Activated CD8-positive, alpha-beta T cell treated with anti-CD3 and anti-CD28 coated beads for 36 hours (primary cell): ENCODE measurements at regions not wholly inside any gene's neighbourhood (a gene's known extent, or its start where the extent isn't known, plus 50 kb on each side); places are given as distances from the start of the nearest gene placed in this dataset.

Experiments
- ATAC-seq: fragments of 200-7000 bp; cut with Tn5 transposase; one replicate; pipeline ENCODE4 v1.10.0; 2021; ENCODE audit warnings: mild to moderate bottlenecking, moderate library complexity
- CTCF ChIA-PET: fragments of 350-600 bp; sonication (Branson Sonifier 250); formaldehyde crosslinking; loops from one replicate; lab custom pipeline; 2021; ENCODE audit warnings: antibody characterized with exemption; lab: Charles Lee
- POLR2A ChIA-PET: fragments of 350-600 bp; sonication (Branson Sonifier 250); formaldehyde crosslinking; loops from one replicate; lab custom pipeline; 2021; ENCODE audit warnings: antibody characterized with exemption; lab: Charles Lee
- DNase-seq: peaks from one replicate; pipeline ENCODE4 v3.0.0-alpha.2; 2020
- H3K27ac Mint-ChIP-seq: one replicate; pipeline ENCODE4 v1.8.0; 2021; ENCODE audit warnings: mild to moderate bottlenecking, mixed read lengths
- H3K27me3 Mint-ChIP-seq: one replicate; pipeline ENCODE4 v1.8.0; 2021; ENCODE audit warnings: mixed read lengths
- H3K36me3 Mint-ChIP-seq: one replicate; pipeline ENCODE4 v1.8.0; 2021; ENCODE audit warnings: low read depth, mixed read lengths
- H3K4me1 Mint-ChIP-seq: one replicate; pipeline ENCODE4 v1.8.0; 2021; ENCODE audit warnings: low read depth, mixed read lengths
- H3K4me3 Mint-ChIP-seq: one replicate; pipeline ENCODE4 v1.8.0; 2021; ENCODE audit warnings: mild to moderate bottlenecking, moderate library complexity, mixed read lengths
- H3K9me3 Mint-ChIP-seq: one replicate; pipeline ENCODE4 v1.8.0; 2021; ENCODE audit warnings: mixed read lengths
- CTCF ChIP-seq: fragments of 200-600 bp; IDR thresholded peaks from one replicate; pipeline ENCODE4 v1.8.0; 2022; ENCODE audit warnings: antibody characterized with exemption, mild to moderate bottlenecking
- intact Hi-C: fragments of 100-400 bp; cut with micrococcal nuclease; formaldehyde crosslinking; loops from one replicate; pipeline ENCODE4 v1.10.0; 2022

- peaks cover 4% of the 10 kb centered on the region for H3K36me3 Mint-ChIP-seq
- no peak for ATAC-seq
- H3K4me1 Mint-ChIP-seq: peaks cover 8% of the 10 kb centered on the region
- no peak overlapping the region for H3K4me3 Mint-ChIP-seq
- intact Hi-C loops: no loop called here
- no peak for TF ChIP-seq CTCF
- ChIA-PET POLR2A (no interaction called here), CTCF (interaction anchor here (1.0 to 1.3 kb wide), 2 partner anchors 14 to 15 kb away, joined by 3 to 4 read pairs; no protein-coding TSS in a partner anchor)
- H3K27ac Mint-ChIP-seq: no peak overlapping the region
- H3K27me3 Mint-ChIP-seq: no peaks in the 10 kb centered on the region
- no peaks in the 10 kb centered on the region for H3K9me3 Mint-ChIP-seq
- no peak for DNase-seq
These were observed 1133.0 kb downstream of the VRK1 start for GRCh38 chr14:97930166-97930565.

- no peak for TF ChIP-seq CTCF
- DNase-seq: peak; percentile 6
- Mint-ChIP-seq H3K4me1 (peaks cover 6% of the 10 kb centered on the region), H3K9me3 (no peaks in the 10 kb centered on the region), H3K4me3 (no peak overlapping the region), H3K27me3 (no peaks in the 10 kb centered on the region), H3K36me3 (peaks cover 4% of the 10 kb centered on the region), H3K27ac (no peak overlapping the region)
- ChIA-PET CTCF (interaction anchor here (0.7 to 1.3 kb wide), 3 partner anchors 11 to 15 kb away, joined by 3 to 4 read pairs (median 3); no protein-coding TSS in a partner anchor), POLR2A (interaction anchor here (0.6 kb wide), 1 partner anchor 607 kb away, joined by 3 read pairs; no protein-coding TSS in a partner anchor)
- peak; percentile 56 for ATAC-seq
- intact Hi-C loops: no loop called here
These were observed 1134.1 kb downstream of the VRK1 start for GRCh38 chr14:97931273-97931672.

- ChIA-PET POLR2A (no interaction called here), CTCF (no interaction called here)
- Mint-ChIP-seq H3K36me3 (peaks cover 18% of the 10 kb centered on the region), H3K27me3 (no peaks in the 10 kb centered on the region), H3K4me1 (peaks cover 21% of the 10 kb centered on the region), H3K4me3 (no peak overlapping the region), H3K9me3 (peaks cover 6% of the 10 kb centered on the region), H3K27ac (no peak overlapping the region)
- no peak for TF ChIP-seq CTCF
- ATAC-seq (no peak), DNase-seq (no peak)
- intact Hi-C loops: no loop called here
These were observed 1145.7 kb downstream of the VRK1 start for GRCh38 chr14:97942921-97943320.

- peak; percentile 75 for ATAC-seq
These were observed 1146.4 kb downstream of the VRK1 start for GRCh38 chr14:97943619-97944018.

More at GRCh38 chr14:97943619-97944018, 1146.4 kb downstream of the VRK1 start:
- Mint-ChIP-seq H3K4me3 (no peak overlapping the region), H3K4me1 (peaks cover 21% of the 10 kb centered on the region), H3K36me3 (peaks cover 13% of the 10 kb centered on the region), H3K9me3 (peaks cover 3% of the 10 kb centered on the region), H3K27ac (no peak overlapping the region), H3K27me3 (no peaks in the 10 kb centered on the region)
- peak; percentile 61 for DNase-seq
- intact Hi-C loops: no loop called here
- ChIA-PET POLR2A (no interaction called here), CTCF (interaction anchor here (1.0 kb wide), 1 partner anchor 35 kb away, joined by 3 read pairs; no protein-coding TSS in a partner anchor)
- TF ChIP-seq CTCF: no peak
